Tibial nerve (tissue), 4 donors: ENCODE measurements at regions not wholly inside any gene's neighbourhood (a gene's known extent, or its start where the extent isn't known, plus 50 kb on each side); places are given as distances from the start of the nearest gene placed in this dataset.

Experiments used
- DNase-seq, 2 donors: peaks; one replicate each; pipeline ENCODE4 v3.0.0-alpha.2; 2019; ENCODE audit warnings: low spot score in 2 of 2
- H3K27ac ChIP-seq, 4 donors: fragments of 200-600 bp; sonication (generic) in 3 of 4; one replicate each; pipeline ENCODE4 v1.5.1; 2017 to 2019; ENCODE audit warnings: mild to moderate bottlenecking in 1 of 4
- H3K27me3 ChIP-seq, 2 donors: fragments of 200-600 bp; sonication (generic) in 1 of 2; one replicate each; pipeline versions ENCODE4 v1.5.1 to v1.6.0; 2017 to 2019
- H3K36me3 ChIP-seq, 3 donors: fragments of 200-600 bp; sonication (generic); one replicate each; pipeline ENCODE4 v1.5.1; 2018 to 2019
- H3K4me1 ChIP-seq, 4 donors: fragments of 200-600 bp; sonication (generic) in 3 of 4; one replicate each; pipeline ENCODE4 v1.5.1; 2017 to 2019
- H3K4me3 ChIP-seq, 4 donors: fragments of 200-600 bp; sonication (generic) in 3 of 4; one replicate each; pipeline ENCODE4 v1.5.1; 2017 to 2019; ENCODE audit warnings: mild to moderate bottlenecking in 1 of 4, moderate library complexity in 1 of 4
- H3K9me3 ChIP-seq, 4 donors: fragments of 200-600 bp; sonication (generic) in 3 of 4; one replicate each; pipeline ENCODE4 v1.5.1; 2017 to 2019
- CTCF ChIP-seq, 5 experiments: fragments of 200-600 bp in 3 of 5; fragments of 450-650 bp in 2 of 5; sonication (generic) in 3 of 5; IDR thresholded peaks; one replicate each; pipeline ENCODE4 v1.5.1; 2016 to 2019; ENCODE audit warnings: antibody characterized with exemption in 5 of 5, mild to moderate bottlenecking in 3 of 5, moderate library complexity in 2 of 5
- EP300 ChIP-seq, 2 donors: sonication (generic); formaldehyde crosslinking; IDR thresholded peaks; one replicate each; pipeline ENCODE4 v1.6.1; 2017; ENCODE audit warnings: antibody characterized with exemption in 2 of 2, mild to moderate bottlenecking in 1 of 2
- POLR2A ChIP-seq, 2 donors: fragments of 450-650 bp; IDR thresholded peaks; one replicate each; pipeline ENCODE4 v1.6.1; 2017; ENCODE audit warnings: antibody characterized with exemption in 2 of 2, mild to moderate bottlenecking in 2 of 2, moderate library complexity in 2 of 2
- WGBS, 2 donors: methylation state at CpG; one replicate each; pipeline ENCODE4 v1.1.5; 2018; 5-methylcytosine and 5-hydroxymethylcytosine counted together

GRCh38 chr5:66426259-66427138, 169.7 kb upstream of the MAST4 start:
- H3K36me3 ChIP-seq, result no peaks in the 10 kb centered on the region
- TF ChIP-seq POLR2A (IDR thresholded peaks at IDR 0.05), result no peak
- no peak for TF ChIP-seq EP300 (IDR thresholded peaks at IDR 0.05)
- no peak for TF ChIP-seq CTCF (IDR thresholded peaks at IDR 0.05)
- no peaks in the 10 kb centered on the region for H3K27me3 ChIP-seq
- H3K4me3 ChIP-seq, result no peak overlapping the region
- no peak overlapping the region for H3K27ac ChIP-seq
- 63 to 70% methylated on average over 16 of the region's 16 CpGs for WGBS, 2 donors
- peaks cover 0 to 12% (median 2%) of the 10 kb centered on the region in 4 donors for H3K9me3 ChIP-seq
- no peaks in the 10 kb centered on the region for H3K4me1 ChIP-seq
- DNase-seq, result no peak

- Histone ChIP-seq H3K36me3 (no peaks in the 10 kb centered on the region), H3K27me3 (no peaks in the 10 kb centered on the region), H3K9me3 (peaks cover 0 to 16% (median 2%) of the 10 kb centered on the region in 4 donors), H3K4me1 (no peaks in the 10 kb centered on the region), H3K27ac (no peak overlapping the region), H3K4me3 (no peak overlapping the region)
- 74 to 84% methylated on average over 4 of the region's 4 CpGs for WGBS, 2 donors
- TF ChIP-seq CTCF (IDR thresholded peaks at IDR 0.05), result no peak
- TF ChIP-seq POLR2A (IDR thresholded peaks at IDR 0.05), result no peak
- TF ChIP-seq EP300 (IDR thresholded peaks at IDR 0.05), result no peak
- no peak for DNase-seq
Measured at GRCh38 chr5:66427139-66427442, 169.1 kb upstream of the MAST4 start.

- H3K4me1 ChIP-seq, result no peaks in the 10 kb centered on the region
- no peaks in the 10 kb centered on the region for H3K27me3 ChIP-seq
- H3K36me3 ChIP-seq, result no peaks in the 10 kb centered on the region
- peaks cover 0 to 9% (median 0%) of the 10 kb centered on the region in 4 donors for H3K9me3 ChIP-seq
- no peak for DNase-seq
- no peak overlapping the region for H3K4me3 ChIP-seq
- WGBS, 2 donors, result 74 to 90% methylated on average over 3 of the region's 3 CpGs
- TF ChIP-seq POLR2A (IDR thresholded peaks at IDR 0.05), result no peak
- no peak for TF ChIP-seq CTCF (IDR thresholded peaks at IDR 0.05)
- no peak for TF ChIP-seq EP300 (IDR thresholded peaks at IDR 0.05)
- H3K27ac ChIP-seq, result no peak overlapping the region
Measured at GRCh38 chr5:66436721-66437120, 159.5 kb upstream of the MAST4 start.

- no peaks in the 10 kb centered on the region for H3K4me1 ChIP-seq
- no peak for TF ChIP-seq POLR2A (IDR thresholded peaks at IDR 0.05)
- TF ChIP-seq EP300 (IDR thresholded peaks at IDR 0.05), result no peak
- TF ChIP-seq CTCF (IDR thresholded peaks at IDR 0.05), result no peak
- no peaks in the 10 kb centered on the region for H3K27me3 ChIP-seq
- 85 to 92% methylated on average over 4 of the region's 4 CpGs for WGBS, 2 donors
- no peak overlapping the region for H3K4me3 ChIP-seq
- H3K36me3 ChIP-seq, result no peaks in the 10 kb centered on the region
- DNase-seq, result no peak
- no peak overlapping the region for H3K27ac ChIP-seq
- no peaks in the 10 kb centered on the region for H3K9me3 ChIP-seq
Measured at GRCh38 chr5:66438087-66438486, 158.1 kb upstream of the MAST4 start.

- Histone ChIP-seq H3K9me3 (no peaks in the 10 kb centered on the region), H3K4me3 (no peak overlapping the region), H3K27me3 (no peaks in the 10 kb centered on the region), H3K36me3 (no peaks in the 10 kb centered on the region), H3K27ac (no peak overlapping the region), H3K4me1 (no peaks in the 10 kb centered on the region)
- TF ChIP-seq CTCF (IDR thresholded peaks at IDR 0.05) (no peak), EP300 (IDR thresholded peaks at IDR 0.05) (no peak), POLR2A (IDR thresholded peaks at IDR 0.05) (no peak)
- WGBS, 2 donors, result 72 to 84% methylated on average over 3 of the region's 3 CpGs
- no peak for DNase-seq
Measured at GRCh38 chr5:66438696-66439095, 157.5 kb upstream of the MAST4 start.
